ENCODE measurements at regions not wholly inside any gene's neighbourhood (a gene's known extent, or its start where the extent isn't known, plus 50 kb on each side); places are given as distances from the start of the nearest gene placed in this dataset.

GRCh38 chr10:130777507-130778165 is 533.9 kb downstream of the TCERG1L start:
- H3K36me3 ChIP-seq (ENCODE audit: insufficient read depth, low read length, poor library complexity, severe bottlenecking), result no peaks in the 10 kb centered on the region
- ChIA-PET CTCF (no interaction called here), POLR2A (ENCODE audit: low non-redundant PET) (no interaction called here)
- no peaks in the 10 kb centered on the region for H3K4me1 ChIP-seq (ENCODE audit: insufficient read depth, low read length, poor library complexity, severe bottlenecking)
- no peak for DNase-seq (ENCODE audit: low spot score)
- TF ChIP-seq EZH2 (IDR thresholded peaks at IDR 0.05; ENCODE audit: borderline replicate concordance, low read depth, low read length, poor library complexity, severe bottlenecking), result no peak
- TF ChIP-seq CTCF (conservative IDR thresholded peaks at IDR 0.05; ENCODE audit: low read depth, low read length), result no peak
- H3K27me3 ChIP-seq (replicated peaks; ENCODE audit: insufficient read depth, low read depth, low read length, poor library complexity), result no peaks in the 10 kb centered on the region
- H3K4me3 ChIP-seq (ENCODE audit: low read depth, low read length, poor library complexity, severe bottlenecking), result no peak overlapping the region
- BruUV-seq (replicated peaks), result no TSS peak
- H3K9me3 ChIP-seq (ENCODE audit: low read depth, low read length, poor library complexity, severe bottlenecking), result no peaks in the 10 kb centered on the region
- no peak overlapping the region for H3K27ac ChIP-seq (ENCODE audit: low read depth, low read length, poor library complexity, severe bottlenecking)
- intact Hi-C loops (cut with micrococcal nuclease; ENCODE audit: unreplicated experiment), result no loop called here

GRCh38 chr10:130778166-130778545 is 533.4 kb downstream of the TCERG1L start:
- Histone ChIP-seq H3K27me3 (replicated peaks; ENCODE audit: insufficient read depth, low read depth, low read length, poor library complexity) (no peaks in the 10 kb centered on the region), H3K9me3 (ENCODE audit: low read depth, low read length, poor library complexity, severe bottlenecking) (no peaks in the 10 kb centered on the region), H3K27ac (ENCODE audit: low read depth, low read length, poor library complexity, severe bottlenecking) (no peak overlapping the region), H3K4me1 (ENCODE audit: insufficient read depth, low read length, poor library complexity, severe bottlenecking) (no peaks in the 10 kb centered on the region), H3K36me3 (ENCODE audit: insufficient read depth, low read length, poor library complexity, severe bottlenecking) (no peaks in the 10 kb centered on the region), H3K4me3 (ENCODE audit: low read depth, low read length, poor library complexity, severe bottlenecking) (no peak overlapping the region)
- TF ChIP-seq EZH2 (IDR thresholded peaks at IDR 0.05; ENCODE audit: borderline replicate concordance, low read depth, low read length, poor library complexity, severe bottlenecking), result no peak
- no peak for TF ChIP-seq CTCF (conservative IDR thresholded peaks at IDR 0.05; ENCODE audit: low read depth, low read length)
- POLR2A ChIA-PET (ENCODE audit: low non-redundant PET), result no interaction called here
- no TSS peak for BruUV-seq (replicated peaks)
- CTCF ChIA-PET, result no interaction called here
- no peak for DNase-seq (ENCODE audit: low spot score)
- intact Hi-C loops (cut with micrococcal nuclease; ENCODE audit: unreplicated experiment), result no loop called here

- intact Hi-C loops (cut with micrococcal nuclease; ENCODE audit: unreplicated experiment), result no loop called here
- Histone ChIP-seq H3K36me3 (ENCODE audit: insufficient read depth, low read length, poor library complexity, severe bottlenecking) (no peaks in the 10 kb centered on the region), H3K27ac (ENCODE audit: low read depth, low read length, poor library complexity, severe bottlenecking) (no peak overlapping the region), H3K27me3 (replicated peaks; ENCODE audit: insufficient read depth, low read depth, low read length, poor library complexity) (no peaks in the 10 kb centered on the region), H3K4me1 (ENCODE audit: insufficient read depth, low read length, poor library complexity, severe bottlenecking) (no peaks in the 10 kb centered on the region), H3K4me3 (ENCODE audit: low read depth, low read length, poor library complexity, severe bottlenecking) (no peak overlapping the region), H3K9me3 (ENCODE audit: low read depth, low read length, poor library complexity, severe bottlenecking) (no peaks in the 10 kb centered on the region)
- no peak for DNase-seq (ENCODE audit: low spot score)
- CTCF ChIA-PET, result no interaction called here
- BruUV-seq (replicated peaks), result no TSS peak
- POLR2A ChIA-PET (ENCODE audit: low non-redundant PET), result no interaction called here
- TF ChIP-seq CTCF (conservative IDR thresholded peaks at IDR 0.05; ENCODE audit: low read depth, low read length) (no peak), EZH2 (IDR thresholded peaks at IDR 0.05; ENCODE audit: borderline replicate concordance, low read depth, low read length, poor library complexity, severe bottlenecking) (no peak)
These were observed 530.8 kb downstream of the TCERG1L start for GRCh38 chr10:130780763-130781162.

All from A673 (cell line).